ENCODE measurements at regions not wholly inside any gene's neighbourhood (a gene's known extent, or its start where the extent isn't known, plus 50 kb on each side); places are given as distances from the start of the nearest gene placed in this dataset.

- TF ChIP-seq POLR2A (IDR thresholded peaks at IDR 0.05) (no peak), CTCF (IDR thresholded peaks at IDR 0.05) (no peak)
Observed at GRCh38 chr16:9689597-9689996, 492.6 kb downstream of the GRIN2A start.
